ENCODE measurements at regions not wholly inside any gene's neighbourhood (a gene's known extent, or its start where the extent isn't known, plus 50 kb on each side); places are given as distances from the start of the nearest gene placed in this dataset.
A peak's percentile ranks its signal among the peaks of the same experiment; 100 is the strongest.

DNA sequence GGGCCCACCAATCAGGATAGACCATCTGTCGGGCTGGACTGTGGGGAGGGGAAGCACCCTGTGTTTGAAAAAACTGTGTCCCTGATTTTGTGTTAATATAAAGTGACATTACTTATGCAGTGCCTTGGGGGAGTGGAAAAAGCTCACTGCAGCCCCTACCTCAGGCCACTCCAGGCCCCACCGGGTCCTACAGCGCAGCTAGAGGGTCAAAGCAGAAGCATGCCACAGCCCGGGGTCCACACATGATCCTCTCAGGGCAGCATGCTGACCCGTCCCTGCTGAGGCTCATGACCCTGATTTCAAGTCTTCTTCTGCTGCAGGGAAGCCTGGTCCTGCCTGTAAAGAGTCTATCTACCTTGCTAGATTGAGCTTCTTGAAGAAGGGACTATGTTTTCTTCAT lies 133.0 kb upstream of the PLCB4 start:
- no peak for DNase-seq

DNA sequence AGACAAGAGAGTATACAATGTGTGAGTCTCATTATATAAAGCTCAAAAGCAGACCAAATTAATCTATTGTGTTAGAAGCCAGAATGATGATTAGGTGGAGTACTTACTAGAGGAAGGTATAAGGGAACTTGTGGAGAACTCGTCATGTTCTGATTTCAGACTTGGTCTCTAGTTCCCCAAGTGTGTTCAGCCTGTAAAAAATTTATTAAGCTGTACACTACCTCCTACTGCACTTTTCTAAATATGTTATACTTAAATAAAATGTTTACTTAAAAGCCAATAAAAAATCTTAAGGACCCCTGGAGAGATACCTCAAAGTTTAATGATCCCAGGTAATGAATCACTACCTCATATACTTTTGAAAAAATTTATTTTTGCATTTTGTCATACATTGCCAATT lies 130.4 kb upstream of the PLCB4 start:
- no peak for DNase-seq

DNA sequence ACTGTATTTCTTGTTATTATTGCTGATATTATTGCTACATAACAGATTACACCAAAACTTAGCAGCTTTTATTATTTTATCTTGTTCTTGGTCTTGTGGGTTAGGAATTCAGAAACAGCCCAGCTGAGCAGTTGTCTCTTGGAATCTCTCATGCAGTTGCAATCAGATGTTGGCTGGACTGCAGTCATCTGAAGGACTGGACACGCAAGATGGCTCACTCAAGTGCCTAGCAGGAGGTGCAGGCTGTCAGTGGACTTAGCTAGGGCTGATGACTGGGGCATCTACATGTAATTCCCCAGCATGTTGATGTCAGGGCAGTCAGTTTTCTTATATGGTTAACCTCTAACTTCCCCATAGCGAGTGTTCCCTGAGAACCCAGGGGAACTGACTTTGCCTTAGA lies 128.6 kb upstream of the PLCB4 start:
- DNase-seq = no peak

- DNase-seq = no peak
Observed at GRCh38 chr20:8943631-8944030, 125.3 kb upstream of the PLCB4 start.

DNA sequence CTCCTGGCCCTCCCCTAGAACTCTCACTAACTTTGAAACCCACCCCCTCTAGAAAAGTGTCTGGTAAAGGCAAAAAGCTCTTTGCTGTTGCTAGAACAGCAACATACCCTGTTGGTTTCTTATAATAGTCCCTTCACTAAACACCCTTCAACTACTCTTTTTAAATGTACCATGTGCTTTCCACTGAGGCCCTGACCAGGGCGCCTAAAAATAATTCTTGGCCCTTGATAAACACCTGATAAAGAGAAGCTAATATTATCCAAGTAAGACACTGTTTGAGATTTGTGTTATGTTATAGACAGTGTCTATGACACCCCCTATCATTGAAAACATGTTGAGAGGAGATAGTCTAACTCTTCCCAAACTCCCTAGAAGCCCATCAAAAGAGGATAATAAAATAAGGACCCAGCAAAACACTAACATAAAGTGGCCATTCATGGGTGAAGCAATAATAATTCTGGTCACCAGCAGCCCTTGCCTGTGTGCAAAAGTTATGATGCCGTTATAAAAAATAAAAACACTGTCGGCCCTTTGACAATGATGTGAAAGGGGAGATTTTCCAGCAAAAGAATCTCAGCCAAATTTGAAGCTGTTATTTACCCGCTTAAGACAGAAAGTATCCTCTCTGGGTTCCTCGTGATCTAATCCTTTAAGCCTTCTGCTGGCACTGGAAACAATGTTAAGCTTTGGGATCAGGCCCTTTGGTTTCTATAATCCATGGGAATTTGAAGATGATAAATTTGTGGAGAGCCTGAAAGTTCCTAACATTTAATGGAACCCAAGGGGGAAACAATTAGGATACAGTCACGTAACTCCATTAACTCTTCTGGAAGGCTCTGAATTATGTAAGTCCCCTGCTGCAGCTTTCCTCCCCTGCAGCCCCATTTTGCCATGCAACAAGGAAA lies 122.6 kb upstream of the PLCB4 start:
- DNase-seq = no peak

GRCh38 chr20:8948442-8949020 lies 120.4 kb upstream of the PLCB4 start:
- DNase-seq = no peak

- no peak for DNase-seq
Observed at GRCh38 chr20:8951164-8951563, 117.7 kb upstream of the PLCB4 start.

DNA sequence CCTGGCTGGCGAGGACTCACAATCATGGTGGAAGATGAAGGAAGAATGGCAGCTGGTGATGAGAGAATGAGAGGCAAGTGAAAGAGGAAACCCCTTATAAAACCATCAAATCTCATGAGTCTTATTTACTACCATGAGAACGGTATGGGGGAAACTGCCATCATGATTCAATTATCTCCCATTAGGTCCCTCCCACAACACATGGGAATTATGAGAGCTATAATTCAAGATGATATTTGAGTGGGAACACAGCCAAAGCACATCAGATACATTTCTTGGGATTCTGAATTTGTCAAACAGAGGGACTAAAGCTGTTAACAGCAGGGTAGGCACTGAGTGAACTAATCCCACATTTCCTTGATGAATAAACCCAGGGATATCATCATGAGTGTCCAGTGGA lies 116.2 kb upstream of the PLCB4 start:
- DNase-seq = peak; percentile 99

- DNase-seq = peak; percentile 62
Observed at GRCh38 chr20:8953300-8953699, 115.6 kb upstream of the PLCB4 start.

GRCh38 chr20:8960241-8960640 lies 108.6 kb upstream of the PLCB4 start:
- DNase-seq = no peak

GRCh38 chr20:8963330-8963729 lies 105.6 kb upstream of the PLCB4 start:
- no peak for DNase-seq

- peak; percentile 25 for DNase-seq
Observed at GRCh38 chr20:8964959-8965562, 103.8 kb upstream of the PLCB4 start.

- DNase-seq = no peak
Observed at GRCh38 chr20:8967641-8968245, 101.1 kb upstream of the PLCB4 start.

DNA sequence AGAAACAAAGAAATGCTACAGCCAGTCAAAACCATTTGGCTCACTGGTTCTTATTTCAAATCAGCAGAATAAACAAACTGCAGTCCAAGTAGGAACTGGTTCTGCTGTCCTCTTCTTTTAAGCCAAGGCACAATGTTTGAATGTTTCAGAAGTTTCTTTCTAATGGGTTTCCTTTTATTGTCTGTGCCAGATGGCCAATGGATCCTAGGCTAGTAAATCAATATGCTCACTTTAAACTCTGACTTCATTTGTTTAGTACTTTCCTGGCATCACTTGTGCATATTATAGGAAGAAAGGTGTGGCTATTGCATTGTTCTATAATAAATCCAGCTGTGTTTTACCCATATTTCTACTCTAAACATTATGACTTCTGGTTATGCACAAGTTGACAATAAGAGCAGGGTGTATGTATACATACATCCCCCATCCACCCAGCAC lies 99.7 kb upstream of the PLCB4 start:
- peak; percentile 95 for DNase-seq

DNA sequence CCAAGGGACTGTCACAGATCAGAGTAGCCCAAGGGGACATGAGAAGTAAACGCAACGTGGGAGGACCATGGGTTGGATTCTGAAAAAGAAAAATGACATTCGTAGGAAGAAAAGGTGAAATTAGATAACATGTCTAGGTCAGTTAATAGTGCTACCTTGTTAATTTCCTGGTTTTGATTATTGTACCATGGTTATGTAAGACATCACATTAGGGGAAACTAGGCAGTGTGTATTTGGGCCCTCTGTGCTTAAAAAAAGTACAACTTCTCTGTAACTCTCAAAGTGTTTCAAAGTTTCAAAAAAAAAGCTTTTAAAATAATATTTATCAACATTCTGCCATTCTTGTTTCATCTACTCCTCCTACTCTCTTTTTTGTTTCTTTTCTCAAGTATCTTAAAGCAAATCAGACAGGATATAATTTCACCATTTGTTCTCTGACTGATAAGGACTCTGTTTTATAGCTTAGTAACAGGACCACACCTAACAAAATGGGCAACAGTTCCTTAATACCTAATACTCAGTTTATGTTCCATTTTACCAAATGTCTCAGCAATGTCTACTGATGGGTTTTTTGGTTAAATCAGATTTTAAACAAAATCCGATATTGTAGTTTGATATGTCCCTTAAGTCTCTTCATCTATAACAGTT lies 97.1 kb upstream of the PLCB4 start:
- DNase-seq = no peak

GRCh38 chr20:8972963-8973705 lies 95.8 kb upstream of the PLCB4 start:
- no peak for DNase-seq

DNA sequence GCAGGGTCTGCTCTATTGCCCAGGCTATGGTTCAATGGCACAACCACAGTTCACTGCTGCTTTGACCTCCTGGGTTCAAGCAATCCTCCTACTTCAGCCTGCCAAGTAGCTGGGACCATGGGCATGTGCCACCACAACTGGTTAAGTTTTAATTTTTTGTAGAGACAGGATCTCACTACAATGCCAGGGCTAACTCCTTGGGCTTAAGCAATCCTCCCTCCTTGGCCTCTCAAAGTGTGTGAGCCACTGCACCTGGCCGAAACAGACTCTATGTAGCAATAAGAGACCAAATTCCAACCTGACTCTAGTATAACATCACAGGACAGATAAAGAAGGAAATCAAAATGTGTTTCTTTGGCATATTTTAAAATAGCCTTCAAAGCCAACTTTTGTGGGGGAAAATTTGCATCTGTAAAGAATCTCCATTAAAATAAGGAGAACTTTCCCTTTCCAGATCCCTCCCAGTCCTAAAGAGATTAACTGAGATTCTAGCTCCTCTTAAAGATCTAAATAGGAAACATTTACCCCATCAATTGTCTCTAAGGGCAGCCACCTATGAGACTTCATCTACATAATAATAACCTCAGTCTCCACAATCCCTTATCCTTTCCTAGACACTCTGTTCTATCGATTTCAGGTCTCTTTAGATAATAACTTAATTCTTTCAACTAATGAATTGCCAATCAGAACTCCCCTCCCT lies 94.7 kb upstream of the PLCB4 start:
- no peak for DNase-seq

GRCh38 chr20:8981482-8981881 lies 87.4 kb upstream of the PLCB4 start:
- no peak for DNase-seq

DNA sequence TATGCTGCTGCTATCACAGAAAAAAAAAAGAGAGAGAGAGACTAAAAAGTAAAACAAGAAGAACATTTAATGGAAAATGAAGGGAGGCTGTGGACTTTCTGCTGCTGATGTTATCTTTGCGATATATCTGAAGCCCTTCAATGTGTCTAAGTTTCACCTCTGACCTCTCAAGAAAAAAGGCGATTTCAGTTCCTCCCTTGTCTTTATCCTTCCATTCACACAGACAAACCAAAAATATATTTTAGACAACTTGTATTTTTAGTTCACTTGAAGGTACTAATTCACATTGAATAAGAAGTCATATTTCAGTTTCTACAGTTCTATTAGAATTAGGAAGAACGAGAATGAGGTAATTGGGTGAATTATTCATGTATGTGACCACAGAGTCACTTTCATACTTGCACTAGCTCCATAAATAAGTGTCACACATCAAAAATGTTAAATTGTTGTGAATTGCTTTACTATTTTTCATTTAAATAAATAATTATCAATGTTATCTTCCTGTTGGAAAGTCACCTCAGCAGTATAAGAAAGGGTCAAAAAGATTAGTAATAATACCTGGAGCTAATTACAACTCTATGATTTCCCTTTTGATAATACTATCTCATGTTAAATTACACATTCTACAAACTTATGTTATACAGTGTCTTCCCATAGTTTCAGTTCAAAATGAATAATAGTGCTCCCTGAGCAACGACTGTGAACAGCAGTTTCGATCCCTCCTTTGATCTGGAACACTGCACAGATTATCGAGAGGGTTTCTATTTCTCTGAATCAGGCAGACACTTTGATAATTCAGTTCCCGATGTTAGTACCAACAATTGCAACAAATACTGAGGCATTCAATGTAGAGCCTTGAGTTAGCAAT lies 85.2 kb upstream of the PLCB4 start:
- no peak for DNase-seq

- DNase-seq = no peak
Observed at GRCh38 chr20:8986631-8987030, 82.3 kb upstream of the PLCB4 start.

DNA sequence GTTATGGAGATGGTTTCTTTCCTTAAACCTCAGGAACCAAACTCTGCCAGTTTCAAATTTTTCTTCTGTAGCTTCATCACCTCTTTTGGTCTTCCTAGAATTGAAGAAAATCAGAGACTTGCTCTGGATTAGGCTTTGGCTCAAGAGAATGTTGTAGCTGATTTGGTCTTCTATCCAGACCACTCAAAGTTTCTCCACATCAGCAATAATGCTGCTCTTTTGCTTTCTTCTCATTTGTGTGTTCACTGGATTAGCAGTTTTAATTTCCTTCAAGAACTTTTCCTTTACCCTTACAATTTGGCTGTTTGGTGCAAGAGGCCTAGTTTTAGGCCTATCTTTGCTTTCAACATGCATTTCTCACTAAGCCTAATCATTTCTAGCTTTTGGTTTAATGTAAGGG lies 78.1 kb upstream of the PLCB4 start:
- DNase-seq = no peak
